Mucosa of descending colon (tissue), 3 donors: ENCODE measurements at regions not wholly inside any gene's neighbourhood (a gene's known extent, or its start where the extent isn't known, plus 50 kb on each side); places are given as distances from the start of the nearest gene placed in this dataset.
A peak's percentile ranks its signal among the peaks of the same experiment; 100 is the strongest.

Source experiments
- ATAC-seq: fragments of 200-7000 bp; cut with Tn5 transposase; one replicate; pipeline ENCODE4 v1.9.1; 2020; ENCODE audit warnings: mild to moderate bottlenecking, moderate library complexity
- DNase-seq, 3 donors: peaks; one replicate each; pipeline ENCODE4 v3.0.0-alpha.2; 2020
- H3K36me3 ChIP-seq: fragments of 200-600 bp; one replicate; pipeline ENCODE4 v1.8.0; 2021; ENCODE audit warnings: low read depth, mild to moderate bottlenecking
- H3K4me1 ChIP-seq: fragments of 200-600 bp; one replicate; pipeline ENCODE4 v1.8.0; 2021; ENCODE audit warnings: low read depth, mild to moderate bottlenecking
- H3K4me3 ChIP-seq: fragments of 200-600 bp; one replicate; pipeline ENCODE4 v1.8.0; 2021; ENCODE audit warnings: mild to moderate bottlenecking
- H3K9me3 ChIP-seq: fragments of 200-600 bp; one replicate; pipeline ENCODE4 v1.8.0; 2021; ENCODE audit warnings: mild to moderate bottlenecking
- intact Hi-C, 2 donors: fragments of 100-400 bp; cut with DNase I in 1 of 2; cut with micrococcal nuclease in 1 of 2; formaldehyde crosslinking; loops; one replicate each; pipeline versions ENCODE4 v1.11.0 to v1.11.1; 2022; cut with DNase I, micrococcal nuclease
- TF ChIP-seq, protein P1 (sequence below): fragments of 200-600 bp; IDR thresholded peaks from one replicate; pipeline ENCODE4 v1.8.0; 2022; ENCODE audit warnings: antibody characterized with exemption, mild to moderate bottlenecking
- donor health status: DM: no; HTN: no; CAD: no; lungs with moderate emphysema.
- donor health status: DM: no; HTN: no; CAD: no.
- donor health status: DM: no; HTN: yes; CAD: no.

DNA sequence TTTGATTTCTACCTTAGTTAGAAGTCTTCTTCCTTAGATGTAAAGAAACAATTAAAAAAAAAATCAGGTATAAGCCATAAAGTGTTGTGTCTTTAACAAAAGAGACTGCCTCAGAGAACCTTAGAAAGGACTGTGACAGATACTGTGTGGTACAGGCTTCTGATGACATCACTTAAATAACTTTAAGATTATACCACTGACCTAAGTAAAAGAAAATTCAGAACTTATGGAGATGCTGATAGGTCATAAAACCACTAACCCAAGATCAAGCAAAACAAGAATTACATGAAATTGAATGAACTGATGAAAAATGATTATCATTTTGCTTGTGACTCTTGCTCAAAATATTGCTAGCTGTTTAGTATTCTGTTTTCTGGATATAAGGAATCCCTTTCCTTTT lies 220.8 kb downstream of the NRIP1 start:
- H3K4me1 ChIP-seq: no peaks in the 10 kb centered on the region

DNA sequence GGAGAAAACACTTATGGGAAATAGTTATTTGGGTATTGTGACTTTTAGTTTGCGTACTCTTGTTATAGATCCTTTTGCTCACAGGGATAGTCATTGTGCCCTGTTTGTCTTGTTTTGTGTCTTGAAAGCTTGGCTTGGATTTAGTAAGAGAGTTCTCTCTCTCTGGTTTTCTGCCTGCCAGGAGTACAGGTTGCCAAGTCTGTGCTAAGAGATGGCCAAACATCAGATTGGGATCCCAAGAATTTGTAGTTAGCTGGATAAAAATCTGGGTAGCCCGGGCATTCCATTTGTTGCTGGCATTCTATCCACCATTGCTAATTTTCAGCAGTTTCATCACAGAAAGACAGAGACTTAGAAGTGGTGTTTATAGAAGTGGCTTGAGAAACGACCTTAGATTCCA lies 222.2 kb downstream of the NRIP1 start:
- H3K4me3 ChIP-seq: no peak overlapping the region

More for the DNA sequence above, 220.8 kb downstream of the NRIP1 start:
- H3K36me3 ChIP-seq: no peaks in the 10 kb centered on the region
- intact Hi-C loops: no loop called here
- DNase-seq (no peak), ATAC-seq (no peak)
- TF ChIP-seq, protein P1, sequence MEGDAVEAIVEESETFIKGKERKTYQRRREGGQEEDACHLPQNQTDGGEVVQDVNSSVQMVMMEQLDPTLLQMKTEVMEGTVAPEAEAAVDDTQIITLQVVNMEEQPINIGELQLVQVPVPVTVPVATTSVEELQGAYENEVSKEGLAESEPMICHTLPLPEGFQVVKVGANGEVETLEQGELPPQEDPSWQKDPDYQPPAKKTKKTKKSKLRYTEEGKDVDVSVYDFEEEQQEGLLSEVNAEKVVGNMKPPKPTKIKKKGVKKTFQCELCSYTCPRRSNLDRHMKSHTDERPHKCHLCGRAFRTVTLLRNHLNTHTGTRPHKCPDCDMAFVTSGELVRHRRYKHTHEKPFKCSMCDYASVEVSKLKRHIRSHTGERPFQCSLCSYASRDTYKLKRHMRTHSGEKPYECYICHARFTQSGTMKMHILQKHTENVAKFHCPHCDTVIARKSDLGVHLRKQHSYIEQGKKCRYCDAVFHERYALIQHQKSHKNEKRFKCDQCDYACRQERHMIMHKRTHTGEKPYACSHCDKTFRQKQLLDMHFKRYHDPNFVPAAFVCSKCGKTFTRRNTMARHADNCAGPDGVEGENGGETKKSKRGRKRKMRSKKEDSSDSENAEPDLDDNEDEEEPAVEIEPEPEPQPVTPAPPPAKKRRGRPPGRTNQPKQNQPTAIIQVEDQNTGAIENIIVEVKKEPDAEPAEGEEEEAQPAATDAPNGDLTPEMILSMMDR: no peak
- H3K4me3 ChIP-seq: no peak overlapping the region
- H3K9me3 ChIP-seq: peaks cover 8% of the 10 kb centered on the region

DNA sequence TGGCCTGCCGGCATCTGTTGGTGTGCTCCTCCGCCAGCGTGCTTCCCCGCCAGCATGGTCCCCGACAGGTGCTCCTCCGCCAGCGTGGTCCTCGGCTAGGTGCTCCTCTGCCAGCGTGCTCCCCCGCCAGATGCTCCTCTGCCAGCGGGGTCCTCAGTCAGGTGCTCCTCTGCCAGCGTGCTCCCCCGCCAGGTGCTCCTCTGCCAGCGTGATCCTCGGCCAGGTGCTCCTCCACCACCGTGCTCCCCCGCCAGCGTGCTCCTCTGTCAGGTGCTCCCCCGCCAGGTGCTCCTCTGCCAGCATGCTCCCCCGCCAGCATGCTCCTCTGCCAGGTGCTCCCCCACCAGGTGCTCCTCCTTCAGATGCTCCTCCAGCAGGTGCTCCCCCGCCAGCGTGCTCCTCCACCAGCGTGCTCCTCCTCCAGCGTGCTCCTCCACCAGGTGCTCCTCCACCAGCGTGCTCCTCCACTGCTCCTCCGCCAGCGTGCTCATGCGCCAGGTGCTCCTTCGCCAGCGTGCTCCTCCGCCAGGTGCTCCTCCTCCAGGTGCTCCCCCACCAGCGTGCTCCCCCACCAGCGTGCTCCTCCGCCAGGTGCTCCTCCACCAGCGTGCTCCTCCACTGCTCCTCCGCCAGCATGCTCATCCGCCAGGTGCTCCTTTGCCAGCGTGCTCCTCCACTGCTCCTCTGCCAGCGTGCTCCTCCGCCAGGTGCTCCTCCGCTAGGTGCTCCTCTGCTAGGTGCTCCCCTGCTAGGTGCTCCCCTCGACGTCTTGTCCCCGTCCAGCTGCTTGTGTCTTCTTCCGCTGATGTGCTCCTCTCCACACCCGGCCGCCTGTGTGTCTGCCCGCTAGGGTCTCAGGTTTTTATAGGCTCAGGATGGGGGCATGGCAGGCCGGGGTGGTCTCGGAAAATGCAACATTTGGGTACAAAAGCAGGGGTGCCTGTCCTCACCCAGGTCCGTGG lies 223.0 kb downstream of the NRIP1 start:
- ATAC-seq: no peak
- H3K9me3 ChIP-seq: peaks cover 8% of the 10 kb centered on the region
- no peaks in the 10 kb centered on the region for H3K36me3 ChIP-seq
- DNase-seq: peak in 1 of 3 donors; percentile 42
- TF ChIP-seq, protein P1: no peak
- intact Hi-C loops: no loop called here
- no peaks in the 10 kb centered on the region for H3K4me1 ChIP-seq
- H3K4me3 ChIP-seq: no peak overlapping the region

More for the DNA sequence above, 222.2 kb downstream of the NRIP1 start:
- intact Hi-C loops: no loop called here
- Histone ChIP-seq H3K36me3 (no peaks in the 10 kb centered on the region), H3K9me3 (peaks cover 8% of the 10 kb centered on the region), H3K4me1 (no peaks in the 10 kb centered on the region)
- TF ChIP-seq, protein P1: no peak
- DNase-seq (no peak), ATAC-seq (no peak)

DNA sequence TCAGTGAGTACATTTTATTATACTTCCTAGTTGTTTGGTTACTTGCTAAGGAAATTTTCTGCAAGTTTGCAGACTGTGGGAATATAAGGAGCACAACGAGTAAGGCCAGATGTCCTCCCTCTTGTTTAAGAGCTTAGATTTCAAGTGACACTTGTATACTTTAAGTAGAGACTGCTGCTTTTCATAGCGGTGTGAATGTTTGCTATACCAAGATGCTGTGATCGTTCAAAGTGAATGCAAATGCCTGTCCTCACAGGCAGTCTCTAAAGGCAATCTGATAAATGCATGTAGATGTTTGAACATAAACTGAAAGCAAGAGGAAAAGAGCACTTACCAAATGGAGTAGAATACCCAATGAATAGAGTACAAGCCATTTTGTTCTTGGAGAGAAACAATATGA lies 226.4 kb downstream of the NRIP1 start:
- TF ChIP-seq, protein P1: no peak
- DNase-seq: no peak
- Histone ChIP-seq H3K36me3 (no peaks in the 10 kb centered on the region), H3K4me1 (no peaks in the 10 kb centered on the region), H3K9me3 (no peaks in the 10 kb centered on the region), H3K4me3 (no peak overlapping the region)
- intact Hi-C loops: no loop called here
- no peak for ATAC-seq

DNA sequence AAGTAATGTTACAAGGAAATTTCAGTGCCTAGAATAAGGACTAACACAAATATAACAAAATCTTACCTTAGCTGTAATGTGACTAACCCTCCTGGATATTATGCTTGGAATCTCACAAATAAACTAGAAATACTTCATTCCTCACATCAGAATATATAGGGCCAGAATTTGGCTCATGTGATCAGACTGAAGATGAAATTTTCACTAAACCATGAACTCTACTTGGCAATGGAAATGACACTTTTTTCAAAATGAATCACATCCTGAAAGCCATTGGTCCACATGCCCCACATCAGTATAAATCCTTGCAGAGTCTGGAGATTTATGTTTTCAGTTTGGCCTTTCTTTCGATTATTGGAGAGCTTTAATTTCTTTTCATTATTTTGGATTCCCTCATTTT lies 227.8 kb downstream of the NRIP1 start:
- no peak overlapping the region for H3K4me3 ChIP-seq
- H3K4me1 ChIP-seq: no peaks in the 10 kb centered on the region
- intact Hi-C loops: no loop called here
- no peak for ATAC-seq
- H3K36me3 ChIP-seq: no peaks in the 10 kb centered on the region
- H3K9me3 ChIP-seq: no peaks in the 10 kb centered on the region
- TF ChIP-seq, protein P1: no peak
- no peak for DNase-seq
